IPS DF 4.7 (cell line): ENCODE measurements at regions not wholly inside any gene's neighbourhood (a gene's known extent, or its start where the extent isn't known, plus 50 kb on each side); places are given as distances from the start of the nearest gene placed in this dataset.
"Not testable (repeated sequence)": the region's sequence is repeated elsewhere in the genome, so short reads cannot be mapped to it uniquely, and the experiment has no call there.

ENCODE experiments used
- DNase-seq: peaks from one replicate; pipeline ENCODE4 v3.0.0-alpha.2; 2013; ENCODE audit warnings: low spot score; ENCODE audit errors: extremely low read depth

- peak; percentile 99 for DNase-seq
Observed at GRCh38 chr4:57191523-57192034, 81.4 kb upstream of the IGFBP7 start.

GRCh38 chr4:57190601-57191481 is 80.7 kb upstream of the IGFBP7 start:
- DNase-seq: peak; percentile 97

- DNase-seq: no peak
Observed at GRCh38 chr4:57187246-57187645, 77.1 kb upstream of the IGFBP7 start.

DNA sequence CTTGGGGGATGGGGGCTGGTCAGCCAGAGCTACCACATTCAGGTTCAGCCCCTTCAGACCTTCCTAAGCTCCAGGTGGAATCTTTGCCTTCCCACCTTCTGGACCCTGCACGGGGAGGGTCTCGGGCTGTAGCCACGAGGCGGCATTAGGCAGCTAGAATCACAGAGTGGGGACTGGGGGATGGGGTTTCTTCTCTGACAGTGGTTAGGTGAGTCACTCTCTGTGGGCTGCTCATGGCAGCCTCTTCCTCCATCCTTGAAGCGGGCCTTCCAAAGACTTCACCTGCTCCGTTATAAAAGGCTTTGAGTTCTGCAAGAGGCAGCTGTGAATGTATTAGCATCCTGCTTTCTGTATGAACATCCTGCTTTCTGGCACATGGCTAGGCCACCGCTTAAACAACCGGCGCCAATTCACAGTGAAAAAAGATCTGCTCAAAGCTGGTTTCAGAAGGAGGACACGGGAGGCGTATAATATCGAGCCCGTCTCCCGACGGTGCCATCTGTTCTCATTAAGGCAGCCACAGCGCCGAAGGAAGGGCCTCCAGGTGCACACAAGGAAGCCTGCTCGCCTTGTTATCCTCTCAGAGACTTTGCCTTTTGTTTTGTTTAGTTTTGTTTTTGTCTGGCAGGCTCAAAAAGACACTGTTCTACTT is 74.3 kb upstream of the IGFBP7 start:
- DNase-seq: no peak

DNA sequence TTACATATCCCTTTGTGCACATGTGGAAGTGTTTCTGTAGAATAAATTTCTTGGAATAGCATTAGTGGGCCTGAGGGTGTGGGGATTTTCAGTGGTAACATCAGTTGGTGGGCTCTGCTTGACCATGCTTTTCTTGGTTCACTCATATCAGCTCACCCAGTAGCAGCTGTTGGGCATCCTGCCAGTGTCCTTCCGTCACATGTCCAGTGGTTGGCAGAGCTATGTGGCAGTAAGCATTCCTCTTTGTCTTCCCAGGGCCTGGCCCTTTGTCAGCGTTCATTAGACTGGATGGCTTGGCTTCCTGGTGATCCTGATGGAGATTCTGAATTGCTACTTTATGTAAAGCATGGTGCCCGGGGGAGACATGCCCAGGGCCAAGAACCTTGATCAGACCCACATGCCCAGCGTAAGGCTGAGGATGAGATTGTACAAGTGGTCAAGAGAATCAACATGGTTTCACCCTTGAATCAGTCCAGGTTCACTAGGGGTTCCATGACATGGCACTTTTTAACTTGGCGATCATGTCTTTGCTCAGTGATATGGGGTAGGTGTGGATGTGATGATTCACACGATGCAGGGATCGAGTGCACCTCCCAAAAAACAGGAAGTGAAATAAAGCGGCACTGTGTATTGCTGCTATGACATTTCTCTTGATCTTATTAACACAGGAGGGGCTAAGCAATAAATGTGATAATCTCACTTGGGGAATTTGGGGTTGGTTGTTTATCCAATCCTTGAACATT is 72.1 kb upstream of the IGFBP7 start:
- no peak for DNase-seq

DNA sequence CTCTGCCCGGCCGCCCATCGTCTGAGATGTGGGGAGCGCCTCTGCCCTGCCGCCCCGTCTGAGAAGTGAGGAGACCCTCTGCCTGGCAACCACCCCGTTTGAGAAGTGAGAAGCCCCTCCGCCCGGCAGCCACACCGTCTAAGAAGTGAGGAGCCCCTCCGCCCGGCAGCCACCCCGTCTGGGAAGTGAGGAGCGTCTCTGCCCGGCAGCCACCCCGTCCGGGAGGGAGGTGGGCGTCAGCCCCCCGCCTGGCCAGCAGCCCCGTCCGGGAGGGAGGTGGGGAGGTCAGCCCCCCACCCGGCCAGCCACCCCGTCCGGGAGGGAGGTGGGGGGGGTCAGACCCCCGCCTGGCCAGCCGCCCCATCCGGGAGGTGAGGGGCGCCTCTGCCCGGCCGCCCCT is 63.0 kb upstream of the IGFBP7 start:
- not testable (repeated sequence) for DNase-seq

GRCh38 chr4:57172065-57172464 is 61.9 kb upstream of the IGFBP7 start:
- DNase-seq: no peak

DNA sequence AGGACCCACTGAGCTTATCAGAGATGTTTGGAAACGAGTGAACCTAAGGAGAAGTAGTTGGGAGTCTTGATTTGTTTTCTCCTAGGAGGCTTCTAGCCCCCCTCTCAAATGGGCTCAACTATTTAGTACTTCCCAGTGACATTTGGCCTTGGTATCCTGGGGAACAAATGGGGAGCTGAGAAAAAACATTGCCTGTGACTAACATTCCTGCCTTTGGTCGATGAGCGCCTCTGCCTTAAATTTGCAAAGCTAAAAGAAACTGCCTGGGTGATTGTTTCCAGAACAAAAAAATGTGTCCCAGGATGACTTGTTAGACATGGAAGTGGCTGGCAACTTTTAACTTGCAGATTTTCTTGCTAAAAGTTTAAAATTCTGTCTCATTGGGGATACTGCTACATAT is 58.8 kb upstream of the IGFBP7 start:
- DNase-seq: no peak

DNA sequence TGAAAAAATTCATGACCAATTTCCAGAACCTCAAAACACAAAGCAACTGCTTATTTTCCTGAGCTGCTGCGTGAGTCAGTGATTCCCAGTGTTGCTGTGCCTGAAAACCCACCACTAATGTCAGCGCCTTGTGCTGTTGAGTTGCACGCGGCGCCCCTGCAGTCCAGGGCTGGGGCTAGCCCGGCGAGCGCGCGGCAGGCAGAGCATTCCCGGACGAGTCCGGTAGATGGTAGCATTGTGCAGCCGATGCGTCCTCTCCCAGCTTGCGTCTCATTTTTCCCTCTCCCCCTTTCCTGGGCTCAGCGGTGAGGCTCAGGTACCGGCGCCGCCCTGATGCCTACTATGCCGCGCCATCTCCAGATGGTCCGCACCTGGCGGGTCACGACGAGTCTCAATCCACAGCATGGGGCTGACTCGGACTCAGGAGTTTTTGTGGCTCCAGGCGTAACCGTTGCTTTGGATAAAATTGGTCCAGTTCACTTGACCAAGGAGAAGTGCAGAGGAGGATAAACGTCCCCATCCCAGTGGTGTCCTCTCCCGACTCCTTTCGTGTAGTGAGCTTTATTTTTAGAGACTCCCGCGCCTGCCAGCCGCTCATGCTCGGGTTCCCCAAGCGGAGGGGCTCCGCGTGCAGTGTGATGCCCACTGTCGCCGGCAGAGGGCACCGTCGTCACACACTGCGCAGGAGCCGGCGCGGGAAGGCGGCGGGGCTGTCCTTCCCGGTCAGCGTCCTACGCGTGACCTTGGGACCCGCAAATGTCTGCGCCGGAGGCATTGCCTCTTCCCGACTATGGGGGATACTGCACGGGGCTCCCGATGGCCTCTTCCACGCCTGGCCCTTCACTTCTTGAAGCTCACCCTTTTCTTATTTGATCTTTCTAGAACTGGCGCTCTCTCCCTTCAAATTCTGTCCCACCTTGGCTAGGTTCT is 53.6 kb upstream of the IGFBP7 start:
- DNase-seq: peak; percentile 75

GRCh38 chr4:57162499-57163019 is 52.4 kb upstream of the IGFBP7 start:
- no peak for DNase-seq
